Mammary epithelial cell (primary cell): ENCODE measurements at regions not wholly inside any gene's neighbourhood (a gene's known extent, or its start where the extent isn't known, plus 50 kb on each side); places are given as distances from the start of the nearest gene placed in this dataset.

ENCODE experiments used
- EZH2 ChIP-seq: IDR thresholded peaks from 2 replicates; pipeline ENCODE4 v1.6.1; 2012; ENCODE audit warnings: low read length, inconsistent platforms, borderline replicate concordance
- TF ChIP-seq, protein P1 (sequence below), 2 donors: IDR thresholded peaks in 1 of 2; conservative IDR thresholded peaks in 1 of 2; 2 replicates each; pipeline ENCODE4 v1.5.1; 2011 to 2012; ENCODE audit warnings: inconsistent platforms in 2 of 2, low read length in 2 of 2, mild to moderate bottlenecking in 2 of 2, control low read depth in 1 of 2, low read depth in 1 of 2; ENCODE audit not compliant: insufficient read depth in 1 of 2; ENCODE audit errors: extremely low read depth in 1 of 2

DNA sequence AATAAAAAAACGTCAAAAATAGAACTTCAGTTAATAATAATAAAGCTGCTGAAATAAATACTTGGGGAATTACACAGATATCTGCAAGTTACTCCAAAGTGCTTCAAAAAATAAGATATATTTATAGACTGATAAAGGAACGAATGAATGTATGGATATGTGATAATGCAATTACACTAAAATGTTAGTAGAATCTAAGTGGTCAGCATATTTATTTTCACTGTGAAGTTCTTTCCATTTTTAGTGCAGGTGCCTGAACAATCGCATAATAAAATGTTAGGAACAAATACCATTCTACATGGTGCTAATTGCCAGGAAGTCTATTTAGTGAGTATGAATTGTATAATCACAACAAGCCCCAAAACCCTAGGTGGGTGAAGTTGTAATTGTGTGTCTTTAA is 169.6 kb upstream of the RGPD4 start:
- TF ChIP-seq EZH2, result no peak
- TF ChIP-seq, protein P1, sequence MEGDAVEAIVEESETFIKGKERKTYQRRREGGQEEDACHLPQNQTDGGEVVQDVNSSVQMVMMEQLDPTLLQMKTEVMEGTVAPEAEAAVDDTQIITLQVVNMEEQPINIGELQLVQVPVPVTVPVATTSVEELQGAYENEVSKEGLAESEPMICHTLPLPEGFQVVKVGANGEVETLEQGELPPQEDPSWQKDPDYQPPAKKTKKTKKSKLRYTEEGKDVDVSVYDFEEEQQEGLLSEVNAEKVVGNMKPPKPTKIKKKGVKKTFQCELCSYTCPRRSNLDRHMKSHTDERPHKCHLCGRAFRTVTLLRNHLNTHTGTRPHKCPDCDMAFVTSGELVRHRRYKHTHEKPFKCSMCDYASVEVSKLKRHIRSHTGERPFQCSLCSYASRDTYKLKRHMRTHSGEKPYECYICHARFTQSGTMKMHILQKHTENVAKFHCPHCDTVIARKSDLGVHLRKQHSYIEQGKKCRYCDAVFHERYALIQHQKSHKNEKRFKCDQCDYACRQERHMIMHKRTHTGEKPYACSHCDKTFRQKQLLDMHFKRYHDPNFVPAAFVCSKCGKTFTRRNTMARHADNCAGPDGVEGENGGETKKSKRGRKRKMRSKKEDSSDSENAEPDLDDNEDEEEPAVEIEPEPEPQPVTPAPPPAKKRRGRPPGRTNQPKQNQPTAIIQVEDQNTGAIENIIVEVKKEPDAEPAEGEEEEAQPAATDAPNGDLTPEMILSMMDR (conservative IDR thresholded peaks at IDR 0.05 in 1 of 2, IDR thresholded peaks at IDR 0.05 in 1 of 2; ENCODE audit: extremely low read depth in 1 of 2, insufficient read depth in 1 of 2, low read depth in 1 of 2, low read length in 2 of 2), result no peak
